ENCODE measurements at regions not wholly inside any gene's neighbourhood (a gene's known extent, or its start where the extent isn't known, plus 50 kb on each side); places are given as distances from the start of the nearest gene placed in this dataset.

- DNase-seq: no peak
These were observed 470.1 kb downstream of the TLE4 start for GRCh38 chr9:80041821-80042220.

DNA sequence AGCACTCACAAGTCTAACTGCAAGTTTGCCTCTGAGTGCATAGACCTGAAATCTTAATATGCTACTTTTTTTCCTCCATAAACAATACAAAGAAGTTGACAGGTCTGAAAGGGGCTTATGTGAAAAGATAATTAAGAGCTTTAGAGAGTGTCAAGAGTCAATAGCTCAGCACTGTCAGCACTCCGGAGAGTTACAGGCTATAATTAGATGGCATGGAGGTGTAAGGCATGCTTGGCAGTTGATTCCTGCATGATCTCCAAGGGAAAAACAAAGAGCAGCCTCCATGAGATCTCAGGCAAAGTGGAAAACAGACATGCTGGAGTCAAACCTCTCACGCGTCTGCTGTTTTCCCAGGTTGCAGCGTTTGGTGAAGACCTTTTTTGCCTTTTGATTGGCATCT is 468.7 kb downstream of the TLE4 start:
- no peak for DNase-seq

DNA sequence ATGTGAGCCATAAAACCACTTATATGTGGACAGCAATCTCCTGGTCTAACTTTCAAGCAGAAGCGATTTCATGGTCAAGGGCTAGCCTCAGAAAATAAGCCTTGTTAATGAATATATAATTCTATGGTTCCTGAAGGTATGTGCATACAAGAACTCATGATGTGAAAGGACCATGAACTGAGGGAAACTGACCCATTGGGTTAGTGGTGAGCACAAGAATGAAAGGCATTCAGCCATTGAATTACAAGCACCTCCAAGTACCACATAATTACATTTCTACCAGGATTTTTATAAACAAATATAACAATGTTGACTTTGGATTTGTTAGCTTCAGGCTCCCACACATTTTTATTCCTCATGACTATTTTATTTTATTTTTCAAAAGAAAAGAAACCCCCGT is 459.0 kb downstream of the TLE4 start:
- DNase-seq: peak; percentile 70

- peak; percentile 98 for DNase-seq
These were observed 456.7 kb downstream of the TLE4 start for GRCh38 chr9:80028501-80028900.

GRCh38 chr9:80025796-80026520 is 454.2 kb downstream of the TLE4 start:
- peak; percentile 54 for DNase-seq

DNA sequence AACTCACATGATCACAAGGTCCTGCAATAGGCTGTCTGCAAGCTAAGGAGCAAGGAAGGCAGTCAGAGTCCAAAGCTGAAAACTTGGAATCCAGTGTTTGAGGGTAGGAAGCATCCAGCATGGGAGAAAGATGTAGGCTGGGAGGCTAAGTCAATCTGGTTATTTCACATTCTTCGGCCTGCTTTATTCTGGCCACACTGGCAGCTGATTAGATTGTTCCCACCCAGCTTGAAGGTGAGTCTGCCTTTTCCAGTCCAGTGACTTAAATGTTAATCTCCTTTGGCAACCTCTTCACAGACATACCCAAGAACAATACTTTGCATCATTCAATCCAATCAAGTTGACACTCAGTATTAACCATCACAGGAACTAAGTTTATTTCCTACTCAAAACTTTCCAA is 453.4 kb downstream of the TLE4 start:
- DNase-seq: no peak

- DNase-seq: no peak
These were observed 448.8 kb downstream of the TLE4 start for GRCh38 chr9:80020530-80020929.

DNA sequence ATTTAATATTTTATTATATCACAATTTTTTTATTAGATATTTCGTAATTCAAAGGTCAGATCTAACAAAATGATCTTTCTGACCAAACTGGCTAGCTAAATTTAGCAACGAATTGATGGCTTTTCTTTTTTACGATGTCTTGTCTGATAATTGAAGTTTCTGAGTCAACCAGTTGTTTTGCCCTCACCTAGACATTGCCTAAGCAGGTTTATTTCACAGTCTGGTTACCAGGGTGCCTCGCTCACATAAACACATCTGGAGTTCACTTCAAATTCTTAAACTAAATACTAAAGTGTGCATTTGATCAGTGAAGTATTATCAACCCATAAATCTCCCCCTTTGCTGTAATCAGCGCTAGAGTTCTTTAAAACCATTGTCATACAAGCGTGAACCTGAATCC is 448.3 kb downstream of the TLE4 start:
- DNase-seq: no peak

DNA sequence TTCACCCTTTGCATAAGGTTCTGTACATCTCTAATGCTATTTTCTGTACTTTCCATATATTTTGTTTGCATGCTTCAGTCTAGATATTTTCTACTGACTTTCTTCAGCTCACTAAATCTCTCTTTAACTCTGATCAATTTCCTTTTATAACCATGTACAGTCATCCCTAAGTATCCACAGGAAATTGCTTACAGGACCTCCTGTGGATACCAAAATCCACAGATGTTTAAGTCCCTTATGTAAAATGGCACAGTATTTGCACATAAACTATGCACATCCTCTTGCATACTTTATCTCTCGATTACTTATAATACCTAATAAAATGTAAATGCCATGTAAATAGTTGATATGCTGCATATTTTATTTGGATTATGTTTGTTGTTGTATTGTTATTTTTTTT is 442.1 kb downstream of the TLE4 start:
- DNase-seq: peak; percentile 57

DNA sequence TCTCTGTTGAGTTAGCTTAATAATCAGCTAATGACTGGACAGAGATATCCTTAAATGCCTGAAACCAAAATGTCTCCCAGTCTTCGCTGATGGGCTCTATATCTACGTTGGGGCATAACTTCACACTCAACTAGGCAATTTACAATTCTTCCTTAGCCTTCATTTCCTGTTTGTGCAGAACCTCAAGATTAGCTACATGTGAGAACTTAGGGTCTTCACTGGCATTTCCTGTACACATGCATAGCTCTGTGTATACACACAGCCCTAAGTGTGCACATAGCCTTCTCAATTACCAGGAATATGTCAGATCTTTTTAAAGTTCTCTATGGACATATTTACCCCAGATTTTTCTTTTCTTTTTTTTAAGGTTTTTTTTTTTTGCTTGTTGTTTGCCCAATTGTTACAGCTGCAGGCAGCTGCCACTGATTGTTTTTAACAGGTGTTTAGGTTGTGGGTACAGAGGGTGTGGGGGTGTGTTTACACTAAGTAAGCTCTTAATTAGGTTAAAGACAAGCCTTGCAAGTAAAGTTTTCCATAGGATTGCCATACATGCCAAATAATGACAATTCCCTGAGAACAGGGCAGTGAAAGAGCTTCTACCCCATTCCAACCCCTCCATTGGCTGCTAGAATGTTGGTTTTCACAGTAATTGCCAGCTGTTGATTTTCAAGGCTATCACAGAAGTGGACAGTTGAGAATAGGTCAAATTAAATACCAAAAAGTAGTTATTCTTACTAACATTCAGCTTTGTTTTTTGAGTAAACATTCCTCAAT is 441.0 kb downstream of the TLE4 start:
- DNase-seq: no peak

- no peak for DNase-seq
These were observed 437.4 kb downstream of the TLE4 start for GRCh38 chr9:80009204-80009603.

DNA sequence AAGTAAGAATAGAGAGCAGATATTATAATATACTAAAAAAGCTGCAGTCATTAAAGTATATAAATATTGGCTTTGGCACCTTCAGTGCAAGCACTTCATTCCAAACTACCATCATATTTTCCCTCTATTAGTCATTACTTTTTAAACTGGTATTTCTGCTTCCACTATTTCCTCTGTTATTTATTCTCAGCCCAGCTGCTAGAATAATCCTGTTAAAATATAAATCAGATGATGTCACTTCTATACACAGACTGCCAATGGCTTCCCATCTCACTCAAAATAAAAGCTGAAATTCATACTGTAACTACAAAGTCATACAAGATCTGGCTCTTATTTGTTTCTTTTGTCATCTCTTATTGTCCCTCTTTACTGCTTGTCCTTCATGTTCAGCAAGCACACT is 432.9 kb downstream of the TLE4 start:
- peak; percentile 78 for DNase-seq

DNA sequence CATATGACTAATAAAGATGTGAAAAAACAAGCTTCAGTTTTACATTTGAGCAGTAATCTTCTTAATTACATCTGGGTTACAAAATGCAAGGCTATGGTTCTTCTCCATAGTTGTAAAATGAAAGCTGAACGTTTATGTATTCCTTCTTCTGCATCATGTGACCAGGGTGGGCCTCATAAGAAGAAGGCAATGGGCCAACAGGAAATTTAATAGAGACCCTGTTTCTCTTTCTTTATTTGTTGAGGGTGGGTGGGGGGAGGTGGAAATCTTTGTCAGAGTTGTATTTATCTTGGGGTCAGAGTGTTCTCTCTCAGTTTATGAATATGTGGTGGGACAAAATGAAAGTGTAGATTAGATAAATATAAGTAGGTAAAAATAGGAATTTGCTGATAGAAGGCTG is 418.8 kb downstream of the TLE4 start:
- no peak for DNase-seq

- DNase-seq: no peak
These were observed 417.3 kb downstream of the TLE4 start for GRCh38 chr9:79989079-79989478.

DNA sequence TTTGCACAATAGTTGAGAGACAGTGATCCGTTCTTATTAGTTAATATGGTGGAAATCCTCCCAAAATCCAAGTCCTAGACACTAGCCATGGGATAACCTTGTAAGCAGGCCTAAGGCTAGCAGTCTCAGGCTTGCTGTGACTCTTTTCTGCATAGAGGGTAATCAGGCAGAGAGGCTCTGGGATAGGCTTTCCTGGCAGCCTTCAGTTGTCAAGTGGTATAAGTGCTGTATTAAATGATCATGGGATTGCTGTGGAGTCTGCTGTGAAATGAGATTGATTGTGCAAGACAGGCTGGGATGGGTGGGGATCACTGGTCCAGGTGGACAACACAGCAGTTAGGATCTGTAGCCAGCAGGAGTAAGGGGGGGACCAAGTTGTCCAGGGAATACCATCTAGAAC is 416.4 kb downstream of the TLE4 start:
- no peak for DNase-seq

DNA sequence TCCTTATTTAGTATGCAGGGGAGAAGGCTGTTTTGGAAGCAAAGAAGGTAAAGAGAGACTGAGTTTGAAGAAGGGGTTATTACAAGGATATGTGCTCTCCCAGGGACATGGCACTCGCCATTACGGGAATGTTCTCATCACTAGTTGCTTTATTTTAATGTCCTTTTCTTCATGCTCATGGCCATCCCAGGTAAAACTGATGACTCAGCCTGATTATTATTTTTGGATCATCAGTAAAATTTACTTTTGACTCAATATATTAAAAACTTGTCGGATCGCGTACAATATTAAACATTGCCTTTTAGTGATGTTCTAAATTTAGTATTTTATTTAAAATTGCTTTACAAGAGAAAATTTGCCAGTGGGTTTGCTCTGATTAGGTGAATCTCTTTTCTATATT is 414.7 kb downstream of the TLE4 start:
- DNase-seq: no peak

- DNase-seq: no peak
These were observed 414.0 kb downstream of the TLE4 start for GRCh38 chr9:79985772-79986171.

DNA sequence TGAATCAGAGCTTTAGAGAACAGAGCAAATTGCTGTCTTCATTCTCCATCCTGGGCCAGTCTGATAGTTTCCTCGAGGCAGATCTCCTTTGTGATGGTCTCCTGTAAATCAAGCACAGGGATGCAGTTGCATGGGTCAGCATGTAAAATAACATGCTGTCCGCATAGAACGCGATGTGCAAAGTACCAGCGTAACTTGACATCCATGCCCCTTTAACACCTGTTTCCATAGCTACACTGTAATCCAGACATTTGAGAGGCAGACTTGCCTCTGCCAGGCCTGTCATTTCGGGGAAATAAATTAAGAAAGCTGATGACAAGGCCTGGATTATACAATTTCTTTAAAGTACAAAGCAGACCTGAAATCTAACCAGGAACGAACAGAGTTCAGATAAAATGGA is 413.5 kb downstream of the TLE4 start:
- DNase-seq: no peak

- no peak for DNase-seq
These were observed 412.8 kb downstream of the TLE4 start for GRCh38 chr9:79984429-79985067.

- DNase-seq: no peak
These were observed 408.7 kb downstream of the TLE4 start for GRCh38 chr9:79980432-79980831.

DNA sequence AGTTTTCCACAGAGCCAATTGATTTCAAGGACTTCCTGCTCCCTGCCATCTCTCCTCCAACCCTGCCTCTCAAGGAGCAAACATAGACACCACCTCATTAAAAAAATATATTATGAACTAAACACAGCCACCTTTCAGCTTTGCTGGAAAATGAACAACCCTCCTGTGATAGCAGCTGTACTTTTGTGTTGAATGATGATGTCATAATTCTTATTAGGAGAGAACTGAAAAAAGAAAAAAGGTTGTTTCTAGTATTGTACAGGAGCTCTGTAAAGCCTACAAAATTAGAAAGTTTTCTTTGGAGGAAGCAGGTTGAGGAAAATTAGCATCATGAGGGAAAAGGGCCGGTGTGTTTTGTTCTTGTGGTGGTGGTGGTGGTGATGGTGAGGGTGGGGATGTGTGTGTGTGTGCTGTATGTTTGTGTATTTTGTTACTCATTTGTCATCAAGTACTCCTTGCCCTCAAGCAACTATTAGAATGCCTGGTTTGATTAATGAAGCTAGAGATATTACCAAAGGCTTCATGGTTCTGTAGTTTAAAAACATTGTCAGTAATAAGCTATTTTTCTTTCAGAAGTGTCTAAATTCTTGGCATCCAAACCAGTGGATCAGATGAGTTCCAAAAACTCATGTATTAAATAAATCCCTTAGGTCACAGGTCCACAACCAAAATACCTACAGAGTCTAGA is 405.9 kb downstream of the TLE4 start:
- peak; percentile 31 for DNase-seq

GRCh38 chr9:79977074-79977435 is 405.3 kb downstream of the TLE4 start:
- DNase-seq: no peak
